WERI-Rb-1 (cell line): ENCODE measurements at regions not wholly inside any gene's neighbourhood (a gene's known extent, or its start where the extent isn't known, plus 50 kb on each side); places are given as distances from the start of the nearest gene placed in this dataset.

Source experiments
- DNase-seq: peaks from one replicate; pipeline ENCODE4 v3.0.0-alpha.2; 2020
- H3K27ac ChIP-seq: fragments of 250-450 bp; sonication (Bioruptor Pico); 2 replicates; pipeline ENCODE4 v1.5.1; 2020; ENCODE audit warnings: mild to moderate bottlenecking, moderate library complexity
- H3K27me3 ChIP-seq: fragments of 250-450 bp; sonication (Bioruptor Pico); 2 replicates; pipeline ENCODE4 v1.5.1; 2021; ENCODE audit warnings: mild to moderate bottlenecking, low read depth, moderate library complexity; ENCODE audit not compliant: insufficient read depth, severe bottlenecking
- H3K36me3 ChIP-seq: fragments of 250-450 bp; sonication (Bioruptor Pico); 2 replicates; pipeline ENCODE4 v1.5.1; 2020; ENCODE audit warnings: mild to moderate bottlenecking, moderate library complexity
- H3K4me3 ChIP-seq: 2 replicates; pipeline ENCODE4 v1.5.1; 2011; ENCODE audit warnings: low read depth, mild to moderate bottlenecking, control low read depth, low read length
- H3K9me3 ChIP-seq: fragments of 250-450 bp; sonication (Bioruptor Pico); 2 replicates; pipeline ENCODE4 v1.5.1; 2021; ENCODE audit warnings: mild to moderate bottlenecking, moderate library complexity; ENCODE audit not compliant: severe bottlenecking
- CTCF ChIP-seq: IDR thresholded peaks from 2 replicates; pipeline ENCODE4 v1.5.1; 2011; ENCODE audit warnings: low read depth, mild to moderate bottlenecking, control low read depth, inconsistent platforms, low read length

- Histone ChIP-seq H3K27ac (no peak overlapping the region), H3K9me3 (no peaks in the 10 kb centered on the region), H3K4me3 (no peak overlapping the region), H3K36me3 (no peaks in the 10 kb centered on the region), H3K27me3 (no peaks in the 10 kb centered on the region)
- TF ChIP-seq CTCF, result no peak
- DNase-seq, result no peak
These were observed 1202.7 kb downstream of the SORCS3 start for GRCh38 chr10:105843786-105844185.

GRCh38 chr10:105840288-105840770, 1199.2 kb downstream of the SORCS3 start:
- DNase-seq, result no peak
- no peak for TF ChIP-seq CTCF
- H3K9me3 ChIP-seq, result no peaks in the 10 kb centered on the region
- H3K27ac ChIP-seq, result no peak overlapping the region
- H3K4me3 ChIP-seq, result no peak overlapping the region
- H3K27me3 ChIP-seq, result no peaks in the 10 kb centered on the region
- H3K36me3 ChIP-seq, result no peaks in the 10 kb centered on the region

GRCh38 chr10:105838392-105838791, 1197.3 kb downstream of the SORCS3 start:
- no peaks in the 10 kb centered on the region for H3K27me3 ChIP-seq
- no peaks in the 10 kb centered on the region for H3K36me3 ChIP-seq
- H3K27ac ChIP-seq, result no peak overlapping the region
- H3K4me3 ChIP-seq, result no peak overlapping the region
- no peaks in the 10 kb centered on the region for H3K9me3 ChIP-seq
- no peak for DNase-seq
- TF ChIP-seq CTCF, result no peak

GRCh38 chr10:105837951-105838350, 1196.9 kb downstream of the SORCS3 start:
- Histone ChIP-seq H3K9me3 (no peaks in the 10 kb centered on the region), H3K4me3 (no peak overlapping the region), H3K27ac (no peak overlapping the region), H3K36me3 (no peaks in the 10 kb centered on the region), H3K27me3 (no peaks in the 10 kb centered on the region)
- no peak for DNase-seq
- no peak for TF ChIP-seq CTCF

GRCh38 chr10:105834261-105835059, 1193.4 kb downstream of the SORCS3 start:
- TF ChIP-seq CTCF, result no peak
- DNase-seq, result no peak
- H3K27ac ChIP-seq, result no peak overlapping the region
- H3K27me3 ChIP-seq, result no peaks in the 10 kb centered on the region
- H3K9me3 ChIP-seq, result no peaks in the 10 kb centered on the region
- no peak overlapping the region for H3K4me3 ChIP-seq
- no peaks in the 10 kb centered on the region for H3K36me3 ChIP-seq

- no peaks in the 10 kb centered on the region for H3K36me3 ChIP-seq
- no peak for DNase-seq
- H3K4me3 ChIP-seq, result no peak overlapping the region
- H3K27me3 ChIP-seq, result no peaks in the 10 kb centered on the region
- peaks cover 2% of the 10 kb centered on the region for H3K9me3 ChIP-seq
- TF ChIP-seq CTCF, result no peak
- H3K27ac ChIP-seq, result no peak overlapping the region
These were observed 1186.0 kb downstream of the SORCS3 start for GRCh38 chr10:105827133-105827532.
